Fibroblast of the conjunctiva (primary cell): ENCODE measurements at regions not wholly inside any gene's neighbourhood (a gene's known extent, or its start where the extent isn't known, plus 50 kb on each side); places are given as distances from the start of the nearest gene placed in this dataset.

Experiments used
- DNase-seq: peaks from one replicate; pipeline ENCODE4 v3.0.0-alpha.2; 2010; ENCODE audit warnings: low read depth

DNA sequence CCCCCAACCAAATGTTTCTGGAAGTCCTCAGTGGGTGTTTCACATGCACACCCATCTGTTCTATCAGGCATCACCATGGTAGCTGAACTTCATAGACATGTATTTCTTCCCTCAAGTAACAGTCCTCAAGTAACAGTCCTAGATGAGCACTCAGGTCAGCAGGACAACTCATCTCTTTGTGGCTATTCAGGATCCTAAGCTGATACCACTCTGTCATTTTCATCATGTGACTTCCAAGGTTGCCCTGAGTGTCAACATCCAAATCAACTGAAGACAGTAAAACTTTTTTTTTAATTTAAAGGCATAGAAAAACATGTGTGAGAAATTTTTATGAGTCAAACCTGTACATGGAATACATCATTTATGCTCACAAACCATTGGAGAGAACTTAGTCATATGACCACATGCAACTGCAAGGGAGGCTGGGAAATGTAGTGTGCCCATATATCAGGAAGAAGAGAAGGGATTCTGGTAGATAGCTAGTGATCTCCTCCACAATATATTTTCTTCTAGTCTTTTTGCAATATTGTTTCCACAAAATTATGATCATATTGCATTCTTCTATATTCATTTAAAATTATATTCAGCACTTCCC, 64.2 kb upstream of the FST start:
- DNase-seq = no peak

DNA sequence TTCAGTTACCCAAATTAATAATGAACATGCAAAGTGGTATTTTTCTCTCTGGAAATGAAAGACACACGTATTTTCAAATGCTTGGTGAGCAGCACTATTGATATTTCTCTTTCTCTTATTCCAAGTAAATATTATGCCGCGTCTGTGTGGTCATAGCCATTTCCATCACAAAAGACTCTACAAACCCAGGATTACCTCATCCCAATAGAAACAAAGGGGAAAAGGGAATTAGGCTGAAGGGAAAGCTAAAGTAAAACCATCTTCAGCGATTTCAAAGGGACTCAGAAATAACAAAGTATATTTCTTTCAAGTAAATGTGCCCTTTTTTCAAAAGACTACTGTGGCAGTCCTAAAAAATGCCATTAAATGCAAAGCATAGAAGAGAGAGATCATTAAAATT, 62.0 kb upstream of the FST start:
- no peak for DNase-seq

DNA sequence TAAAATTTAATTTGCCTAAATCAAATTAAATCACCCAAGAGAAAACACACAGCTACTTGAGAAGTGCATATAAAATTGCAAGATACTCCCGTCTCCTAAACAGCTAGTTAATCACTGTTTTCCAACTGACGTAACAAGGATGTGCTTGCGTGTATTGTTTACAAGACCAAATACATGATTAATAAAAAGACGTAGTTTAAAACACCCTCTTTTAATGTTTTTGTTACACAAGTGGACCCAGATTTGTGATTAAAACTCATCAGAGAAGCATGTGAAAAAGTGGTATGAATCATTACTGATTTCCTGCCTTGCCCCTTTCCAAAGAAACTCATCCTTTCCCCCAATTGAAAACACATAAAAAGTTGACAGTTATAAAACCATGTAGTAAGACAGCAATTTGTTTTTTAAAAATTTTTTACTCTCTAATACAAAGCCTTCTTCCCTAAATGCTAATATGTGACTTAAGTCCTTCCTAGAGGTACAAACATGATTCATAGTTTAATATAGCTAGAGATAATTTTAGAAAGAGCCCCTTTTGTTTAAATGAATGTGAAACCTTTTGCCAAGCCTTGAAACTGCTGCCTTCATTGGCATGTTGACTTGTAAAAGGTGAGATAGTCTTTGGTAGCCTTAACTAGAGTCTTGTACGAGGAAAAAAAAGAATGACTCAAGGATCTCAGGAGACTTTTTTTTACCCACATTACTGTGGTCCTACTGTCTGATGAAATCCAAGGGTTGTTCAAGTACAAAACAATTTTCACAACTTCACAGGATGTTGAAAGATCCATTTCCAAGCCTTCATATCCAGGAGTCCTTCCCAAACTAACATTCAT, 61.4 kb upstream of the FST start:
- DNase-seq = peak; percentile 92

DNA sequence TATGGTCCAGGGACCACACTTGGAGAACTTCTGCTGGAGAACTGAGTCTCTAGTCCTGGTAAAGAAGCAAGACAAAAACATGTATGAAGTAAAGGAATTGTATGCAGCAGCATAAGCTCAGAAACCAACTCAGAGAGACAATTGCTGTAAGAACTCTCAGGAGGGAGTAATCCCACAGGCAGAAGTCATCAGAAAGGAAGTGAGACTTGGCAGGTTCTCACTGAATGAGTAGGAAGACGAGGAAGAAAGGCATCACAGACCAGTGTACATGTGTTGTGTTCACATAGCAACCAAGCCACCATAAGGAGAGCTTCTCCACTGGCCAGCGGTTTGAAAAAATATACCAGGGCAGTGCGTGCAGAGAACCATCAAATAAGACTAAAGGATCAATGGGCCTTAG, 57.9 kb upstream of the FST start:
- peak; percentile 74 for DNase-seq

DNA sequence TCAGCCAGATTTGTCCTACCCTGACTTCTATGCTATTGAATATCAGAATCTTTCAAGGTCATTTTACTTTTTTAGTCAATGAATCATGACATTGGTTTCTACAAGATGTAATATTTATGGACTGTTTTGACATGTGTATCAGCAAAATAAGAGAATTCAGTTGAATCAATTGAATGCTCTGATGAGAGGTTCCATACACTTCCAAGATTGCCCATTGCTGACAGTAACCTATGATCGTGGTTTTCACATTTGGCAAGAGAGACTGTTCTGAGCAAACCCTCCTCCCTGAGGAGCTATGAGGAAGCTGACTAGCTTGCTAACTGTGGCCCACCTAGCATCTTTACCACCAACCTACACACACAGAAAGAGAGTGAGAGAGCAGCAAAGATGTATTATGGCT, 56.7 kb upstream of the FST start:
- no peak for DNase-seq

DNA sequence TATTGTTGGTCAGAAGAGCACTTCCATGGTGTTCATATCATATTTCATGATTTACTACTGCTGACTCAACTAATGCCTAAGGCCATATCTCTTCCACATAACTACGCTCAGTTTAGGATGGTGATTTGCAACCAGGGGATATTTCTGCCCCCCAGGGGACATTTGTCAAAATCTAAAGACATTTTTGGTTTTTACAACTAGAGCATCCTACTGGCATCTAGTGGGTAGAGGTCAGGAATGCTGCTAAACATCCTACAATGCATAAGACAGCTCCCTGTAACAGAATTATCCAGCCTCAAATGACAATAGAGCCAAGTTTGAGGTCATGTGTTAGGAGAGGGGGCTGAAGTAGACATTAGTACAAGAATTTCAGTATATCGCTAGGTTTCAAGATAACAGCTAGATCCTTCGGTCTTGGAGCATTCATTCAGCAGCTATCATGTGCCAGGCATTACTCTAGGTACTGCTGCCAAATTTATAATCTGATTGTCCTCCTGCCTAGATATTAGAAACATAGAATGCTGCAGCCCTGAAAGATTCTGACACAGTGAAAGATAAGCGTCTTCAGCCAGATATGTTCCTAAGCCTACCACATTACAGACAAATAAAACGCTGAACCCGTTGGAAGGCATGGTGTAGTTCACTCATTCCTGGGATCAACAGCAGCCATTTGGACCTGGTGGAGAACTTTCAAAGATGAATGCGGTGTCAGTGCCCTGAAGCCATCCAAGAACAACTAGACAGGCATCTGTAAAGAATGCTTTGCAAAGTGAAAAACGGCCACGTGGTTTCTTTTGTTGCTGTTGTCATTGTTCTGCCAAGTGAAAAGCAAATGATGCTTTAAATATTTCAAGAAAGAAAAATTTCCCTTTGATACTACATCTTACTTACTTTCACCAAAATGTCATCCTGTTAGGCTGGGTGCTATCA, 55.5 kb upstream of the FST start:
- DNase-seq = no peak

- DNase-seq = no peak
These were observed 54.5 kb upstream of the FST start for GRCh38 chr5:53425687-53426511.

DNA sequence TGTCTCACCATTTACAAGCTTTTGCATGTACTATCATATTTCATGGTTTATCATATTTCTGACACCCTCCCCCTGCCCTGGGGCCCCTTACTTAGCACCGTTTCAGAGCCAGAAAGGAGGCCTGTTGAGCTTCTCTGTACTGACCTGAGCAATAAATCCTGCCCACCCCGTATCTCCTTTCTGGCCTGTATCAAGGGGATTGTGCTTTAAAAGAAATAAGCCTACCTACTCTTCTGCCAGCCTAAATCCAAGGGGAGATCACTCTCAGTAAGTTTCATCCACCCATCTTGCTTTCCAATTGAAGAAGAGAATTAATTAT, 54.0 kb upstream of the FST start:
- no peak for DNase-seq

- DNase-seq = no peak
These were observed 53.6 kb upstream of the FST start for GRCh38 chr5:53426878-53427277.

DNA sequence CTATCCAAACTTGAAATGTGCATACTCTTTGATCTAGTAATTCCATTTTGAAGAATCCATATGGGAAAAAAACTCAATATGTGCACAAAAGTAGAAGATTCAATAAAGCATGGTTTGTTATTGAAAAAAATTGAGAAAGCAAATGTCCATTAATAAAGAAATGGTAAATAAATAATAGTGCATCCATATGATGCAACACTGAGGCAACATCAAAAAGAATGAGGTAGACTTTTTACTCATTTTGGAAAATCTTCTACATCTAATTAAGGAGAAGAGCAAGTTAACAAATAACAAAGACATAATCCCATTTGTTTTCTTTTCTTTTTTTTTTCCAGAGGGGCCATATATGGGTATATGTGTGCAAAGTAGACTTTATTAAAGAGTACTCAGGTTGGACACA, 52.5 kb upstream of the FST start:
- DNase-seq = no peak

DNA sequence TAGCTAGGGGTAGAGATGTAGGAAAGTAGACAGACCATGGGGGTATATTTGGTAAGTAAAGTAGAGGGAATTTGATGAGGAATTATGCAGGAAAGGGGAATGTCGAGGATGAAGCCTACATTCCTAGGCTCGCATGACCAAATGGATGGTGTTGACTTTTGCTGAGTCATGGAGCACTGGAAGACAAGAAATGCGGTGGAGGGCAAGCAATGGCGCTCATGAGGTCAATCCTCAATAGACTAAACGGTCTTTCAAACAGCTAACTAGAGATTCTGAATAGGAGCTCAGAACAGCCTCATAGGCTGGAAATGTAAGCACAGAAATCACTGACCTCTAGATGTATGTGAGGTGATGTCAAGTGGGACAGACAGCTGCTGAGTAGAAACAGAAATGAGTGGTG, 50.7 kb upstream of the FST start:
- no peak for DNase-seq

DNA sequence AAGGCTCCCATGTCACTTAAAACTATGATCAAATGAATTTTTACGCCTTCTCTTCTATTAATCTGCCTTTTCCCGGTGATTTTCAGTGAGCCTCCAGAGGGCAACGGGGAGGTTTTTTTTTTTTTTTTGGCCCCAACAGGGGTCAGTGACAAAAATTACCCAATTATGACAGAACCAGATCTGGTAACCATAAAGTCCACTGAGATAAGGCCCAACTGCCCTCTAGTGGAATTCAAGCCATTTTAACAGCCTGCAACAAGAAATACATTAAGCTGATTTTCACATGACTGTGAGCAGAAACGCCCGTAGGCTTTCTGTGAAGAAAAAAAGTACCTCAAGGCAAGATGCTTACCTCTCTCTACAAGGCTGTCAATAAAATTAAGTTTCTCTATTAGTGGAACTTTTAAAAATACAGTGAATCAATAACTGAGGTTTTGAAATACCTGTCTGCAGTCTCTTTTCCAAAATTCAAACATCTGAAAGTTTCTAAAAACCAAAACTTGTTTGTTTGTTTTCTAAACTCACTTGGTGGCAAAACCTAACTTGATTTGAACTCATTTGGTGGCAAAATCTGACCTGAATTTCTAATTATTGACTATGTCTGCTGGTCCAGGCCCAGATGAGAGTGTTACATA, 49.7 kb upstream of the FST start:
- DNase-seq = peak; percentile 77
